Activated T-cell treated with anti-CD3 and anti-CD28 coated beads for 48 hours (primary cell): ENCODE measurements at regions not wholly inside any gene's neighbourhood (a gene's known extent, or its start where the extent isn't known, plus 50 kb on each side); places are given as distances from the start of the nearest gene placed in this dataset.
"Not testable (repeated sequence)": the region's sequence is repeated elsewhere in the genome, so short reads cannot be mapped to it uniquely, and the experiment has no call there.

Experiments used
- DNase-seq: peaks from one replicate; pipeline ENCODE4 v3.0.0-alpha.2; 2020; ENCODE audit warnings: low read depth

- no peak for DNase-seq
Measured at GRCh38 chr6:168938546-168938945, 315.1 kb downstream of the THBS2 start.

- DNase-seq = no peak
Measured at GRCh38 chr6:168937054-168937453, 316.6 kb downstream of the THBS2 start.

GRCh38 chr6:168935628-168936010 lies 318.0 kb downstream of the THBS2 start:
- DNase-seq = no peak

- no peak for DNase-seq
Measured at GRCh38 chr6:168934660-168935627, 318.7 kb downstream of the THBS2 start.

- DNase-seq = not testable (repeated sequence)
Measured at GRCh38 chr6:168932171-168932570, 321.5 kb downstream of the THBS2 start.

- not testable (repeated sequence) for DNase-seq
Measured at GRCh38 chr6:168931072-168931471, 322.6 kb downstream of the THBS2 start.

GRCh38 chr6:168929871-168930450 lies 323.7 kb downstream of the THBS2 start:
- DNase-seq = no peak

- DNase-seq = no peak
Measured at GRCh38 chr6:168928012-168928411, 325.6 kb downstream of the THBS2 start.

- no peak for DNase-seq
Measured at GRCh38 chr6:168927026-168927425, 326.6 kb downstream of the THBS2 start.

- DNase-seq = no peak
Measured at GRCh38 chr6:168926306-168926705, 327.3 kb downstream of the THBS2 start.

- DNase-seq = no peak
Measured at GRCh38 chr6:168925671-168926070, 328.0 kb downstream of the THBS2 start.

- DNase-seq = no peak
Measured at GRCh38 chr6:168923171-168923570, 330.5 kb downstream of the THBS2 start.

GRCh38 chr6:168922436-168922835 lies 331.2 kb downstream of the THBS2 start:
- no peak for DNase-seq

GRCh38 chr6:168920289-168920688 lies 333.4 kb downstream of the THBS2 start:
- no peak for DNase-seq

- DNase-seq = no peak
Measured at GRCh38 chr6:168919470-168920179, 334.0 kb downstream of the THBS2 start.

- no peak for DNase-seq
Measured at GRCh38 chr6:168916576-168917211, 337.0 kb downstream of the THBS2 start.

GRCh38 chr6:168915855-168916254 lies 337.8 kb downstream of the THBS2 start:
- DNase-seq = no peak

GRCh38 chr6:168915242-168915641 lies 338.4 kb downstream of the THBS2 start:
- DNase-seq = no peak

- DNase-seq = no peak
Measured at GRCh38 chr6:168913866-168914469, 339.7 kb downstream of the THBS2 start.

GRCh38 chr6:168913231-168913865 lies 340.3 kb downstream of the THBS2 start:
- not testable (repeated sequence) for DNase-seq

- DNase-seq = no peak
Measured at GRCh38 chr6:168909288-168909687, 344.4 kb downstream of the THBS2 start.
